ENCODE measurements at regions not wholly inside any gene's neighbourhood (a gene's known extent, or its start where the extent isn't known, plus 50 kb on each side); places are given as distances from the start of the nearest gene placed in this dataset.

GRCh38 chr10:61548364-61548763 is 95.2 kb upstream of the TMEM26 start:
- no peak overlapping the region for H2BK120ac ChIP-seq (ENCODE audit: low read depth, low read length)
- H2BK15ac ChIP-seq (ENCODE audit: low read depth, low read length): no peak overlapping the region
- H2AK5ac ChIP-seq (ENCODE audit: low read depth, low read length): no peak overlapping the region
- dilution Hi-C loops (cut with HindIII; ENCODE audit: low sequenced_read_pairs, unreplicated experiment): no loop called here
- intact Hi-C loops (cut with micrococcal nuclease): loop anchor here (5.0 kb wide), 1 partner anchor 34 kb away; no protein-coding TSS in a partner anchor
- CTCF ChIA-PET: no interaction called here
- TF ChIP-seq, protein P1, sequence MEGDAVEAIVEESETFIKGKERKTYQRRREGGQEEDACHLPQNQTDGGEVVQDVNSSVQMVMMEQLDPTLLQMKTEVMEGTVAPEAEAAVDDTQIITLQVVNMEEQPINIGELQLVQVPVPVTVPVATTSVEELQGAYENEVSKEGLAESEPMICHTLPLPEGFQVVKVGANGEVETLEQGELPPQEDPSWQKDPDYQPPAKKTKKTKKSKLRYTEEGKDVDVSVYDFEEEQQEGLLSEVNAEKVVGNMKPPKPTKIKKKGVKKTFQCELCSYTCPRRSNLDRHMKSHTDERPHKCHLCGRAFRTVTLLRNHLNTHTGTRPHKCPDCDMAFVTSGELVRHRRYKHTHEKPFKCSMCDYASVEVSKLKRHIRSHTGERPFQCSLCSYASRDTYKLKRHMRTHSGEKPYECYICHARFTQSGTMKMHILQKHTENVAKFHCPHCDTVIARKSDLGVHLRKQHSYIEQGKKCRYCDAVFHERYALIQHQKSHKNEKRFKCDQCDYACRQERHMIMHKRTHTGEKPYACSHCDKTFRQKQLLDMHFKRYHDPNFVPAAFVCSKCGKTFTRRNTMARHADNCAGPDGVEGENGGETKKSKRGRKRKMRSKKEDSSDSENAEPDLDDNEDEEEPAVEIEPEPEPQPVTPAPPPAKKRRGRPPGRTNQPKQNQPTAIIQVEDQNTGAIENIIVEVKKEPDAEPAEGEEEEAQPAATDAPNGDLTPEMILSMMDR (conservative IDR thresholded peaks at IDR 0.05; ENCODE audit: low read depth, low read length): no peak
- no peak for TF ChIP-seq RAD21 (IDR thresholded peaks at IDR 0.05; ENCODE audit: low read length)
- no peak for TF ChIP-seq MXI1 (IDR thresholded peaks at IDR 0.05; ENCODE audit: borderline replicate concordance, low read depth, low read length)
- no peak for TF ChIP-seq NFE2L2 (IDR thresholded peaks at IDR 0.05; ENCODE audit: low read depth, low read length)
- TF ChIP-seq, protein P2, sequence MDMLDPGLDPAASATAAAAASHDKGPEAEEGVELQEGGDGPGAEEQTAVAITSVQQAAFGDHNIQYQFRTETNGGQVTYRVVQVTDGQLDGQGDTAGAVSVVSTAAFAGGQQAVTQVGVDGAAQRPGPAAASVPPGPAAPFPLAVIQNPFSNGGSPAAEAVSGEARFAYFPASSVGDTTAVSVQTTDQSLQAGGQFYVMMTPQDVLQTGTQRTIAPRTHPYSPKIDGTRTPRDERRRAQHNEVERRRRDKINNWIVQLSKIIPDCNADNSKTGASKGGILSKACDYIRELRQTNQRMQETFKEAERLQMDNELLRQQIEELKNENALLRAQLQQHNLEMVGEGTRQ (IDR thresholded peaks at IDR 0.05; ENCODE audit: low read depth, low read length): no peak
- no peak for TF ChIP-seq RFX5 (IDR thresholded peaks at IDR 0.05; ENCODE audit: low read depth, low read length)
- no peak for TF ChIP-seq MAZ (IDR thresholded peaks at IDR 0.05; ENCODE audit: borderline replicate concordance, low read depth, low read length)
- no peak for TF ChIP-seq RCOR1 (IDR thresholded peaks at IDR 0.05; ENCODE audit: insufficient replicate concordance, low read length)
- TF ChIP-seq CHD1 (IDR thresholded peaks at IDR 0.05; ENCODE audit: low read depth, low read length): no peak
- TF ChIP-seq CEBPB (IDR thresholded peaks at IDR 0.05; ENCODE audit: low read depth, low read length): no peak
- no peak for TF ChIP-seq SMC3 (IDR thresholded peaks at IDR 0.05; ENCODE audit: low read depth, low read length)
- TF ChIP-seq BHLHE40 (IDR thresholded peaks at IDR 0.05; ENCODE audit: low read depth, low read length): no peak
- TF ChIP-seq POLR2A (IDR thresholded peaks at IDR 0.05; ENCODE audit: low read depth, low read length): no peak
- no peak for TF ChIP-seq MAFK (IDR thresholded peaks at IDR 0.05; ENCODE audit: low read depth, low read length)
- no peak for TF ChIP-seq FOS (IDR thresholded peaks at IDR 0.05; ENCODE audit: low read depth, low read length)
- DNase-seq: no peak
- 0 out of 2 replicates have a peak overlapping the region, but pooled peaks have one; percentile 52 for H2BK20ac ChIP-seq (ENCODE audit: low read depth, low read length)
- H3K56ac ChIP-seq (ENCODE audit: extremely low read depth, insufficient read depth, low read length): no peak overlapping the region
- H3K9me3 ChIP-seq (ENCODE audit: control insufficient read depth, insufficient read depth, low read length): no peaks in the 10 kb centered on the region; the same call in 1 of the 2 replicates
- no peak overlapping the region for H3K23ac ChIP-seq (ENCODE audit: low read depth, low read length)
- no peak overlapping the region for H3K4me3 ChIP-seq (ENCODE audit: insufficient read depth, low read depth, low read length)
- H3K9ac ChIP-seq (ENCODE audit: low read depth, low read length): no peak overlapping the region
- no peak overlapping the region for H2AFZ ChIP-seq (replicated peaks; ENCODE audit: low read length, poor library complexity)
- no peak overlapping the region for H2AK9ac ChIP-seq (replicated peaks; ENCODE audit: low read depth, low read length, poor library complexity)
- H4K91ac ChIP-seq (ENCODE audit: insufficient read depth, low read depth, low read length): no peak overlapping the region
- H3K27me3 ChIP-seq (ENCODE audit: control insufficient read depth, insufficient read depth, low read length): no peaks in the 10 kb centered on the region; the same call in none of the 2 replicates
- no peak overlapping the region for H3K4me2 ChIP-seq (ENCODE audit: low read depth, low read length)
- H3K79me1 ChIP-seq (ENCODE audit: low read depth in 1 of 2, low read length in 2 of 2): no peaks in the 10 kb centered on the region
- BruUV-seq (replicated peaks): no TSS peak
- peak overlapping the region; percentile 2; the same call in 1 of the 2 replicates for H3K18ac ChIP-seq (ENCODE audit: low read depth, low read length)
- no peak overlapping the region for H4K5ac ChIP-seq (ENCODE audit: low read depth, low read length)
- no peak overlapping the region; a peak in 1 of 4 replicates for H4K8ac ChIP-seq (ENCODE audit: low read depth in 2 of 2, low read length in 2 of 2)
- 59% methylated on average over 3 of the region's 4 CpGs; no CpG with 5 or more reads in 1 of the 2 experiments for whole genome bisulfite sequencing, 2 experiments (ENCODE audit: extremely low coverage in 2 of 2, insufficient read length in 1 of 2)
- H2BK5ac ChIP-seq (ENCODE audit: low read depth, low read length, poor library complexity, severe bottlenecking): no peak overlapping the region
- H3K36me3 ChIP-seq (ENCODE audit: control insufficient read depth, insufficient read depth, low read length): no peaks in the 10 kb centered on the region
- POLR2A ChIA-PET (ENCODE audit: unreplicated experiment): no interaction called here
- in situ Hi-C loops (cut with MboI; ENCODE audit: low sequenced_read_pairs): no loop called here
- no peak overlapping the region; the same call in 1 of the 2 replicates for H3K4ac ChIP-seq (ENCODE audit: low read depth, low read length)
- no peak overlapping the region for H3K27ac ChIP-seq (ENCODE audit: insufficient read depth, low read length)
- no peak overlapping the region for H3K14ac ChIP-seq (replicated peaks; ENCODE audit: low read depth, low read length)
- ATAC-seq (ENCODE audit: low read depth): no peak
- no peaks in the 10 kb centered on the region for H4K20me1 ChIP-seq (ENCODE audit: insufficient read depth, low read length)
- no peaks in the 10 kb centered on the region for H3K4me1 ChIP-seq (ENCODE audit: control insufficient read depth, insufficient read depth, low read length)
- H3K9me1 ChIP-seq (ENCODE audit: insufficient read depth, low read length): no peaks in the 10 kb centered on the region
